CD4-positive, alpha-beta T cell (primary cell): ENCODE measurements at regions not wholly inside any gene's neighbourhood (a gene's known extent, or its start where the extent isn't known, plus 50 kb on each side); places are given as distances from the start of the nearest gene placed in this dataset.

Source experiments
- ATAC-seq: fragments of 200-7000 bp; cut with Tn5 transposase; one replicate; pipeline ENCODE4 v1.10.0; 2022; ENCODE audit warnings: mild to moderate bottlenecking; ENCODE audit not compliant: poor library complexity
- CTCF ChIA-PET: fragments of 350-600 bp; sonication (Branson Sonifier 250); formaldehyde crosslinking; loops from one replicate; lab custom pipeline; 2021; ENCODE audit warnings: antibody characterized with exemption, inconsistent platforms; lab: Charles Lee
- POLR2A ChIA-PET: fragments of 350-600 bp; sonication (Branson Sonifier 250); formaldehyde crosslinking; loops from one replicate; lab custom pipeline; 2021; ENCODE audit warnings: antibody characterized with exemption, inconsistent platforms; lab: Charles Lee
- DNase-seq, 14 experiments: peaks; one replicate each; pipeline ENCODE4 v3.0.0-alpha.2; 2013 to 2020; ENCODE audit warnings: mixed read lengths in 2 of 14
- H3K27ac ChIP-seq, 2 donors: one replicate each; pipeline versions ENCODE4 v1.5.1 to v1.7.0; 2013; ENCODE audit warnings: low read length in 2 of 2, low read depth in 1 of 2, mild to moderate bottlenecking in 1 of 2
- H3K27me3 ChIP-seq, 2 experiments: 1 replicate in 1 of 2; 2 replicates in 1 of 2; pipeline versions ENCODE4 v1.6.1 to v1.7.0; 2013; ENCODE audit warnings: low read length in 2 of 2, control low read depth in 1 of 2, mild to moderate bottlenecking in 1 of 2, moderate library complexity in 1 of 2; ENCODE audit not compliant: insufficient read depth in 2 of 2, control insufficient read depth in 1 of 2
- H3K36me3 ChIP-seq: one replicate; pipeline ENCODE4 v1.6.1; 2013; ENCODE audit warnings: low read length, control low read depth; ENCODE audit not compliant: insufficient read depth
- H3K4me1 ChIP-seq: one replicate; pipeline ENCODE4 v1.6.1; 2013; ENCODE audit warnings: low read length, control low read depth; ENCODE audit not compliant: insufficient read depth
- H3K4me3 ChIP-seq: one replicate; pipeline ENCODE4 v1.5.1; 2013; ENCODE audit warnings: mild to moderate bottlenecking, low read length, moderate library complexity
- H3K9me3 ChIP-seq, 2 experiments: 1 replicate in 1 of 2; 2 replicates in 1 of 2; pipeline versions ENCODE4 v1.6.1 to v1.7.0; 2013; ENCODE audit warnings: low read length in 2 of 2, mild to moderate bottlenecking in 2 of 2, control low read depth in 1 of 2, moderate library complexity in 1 of 2; ENCODE audit not compliant: control insufficient read depth in 1 of 2, insufficient read depth in 1 of 2
- H3K27ac Mint-ChIP-seq: one replicate; pipeline ENCODE4 v1.8.0; 2020; ENCODE audit warnings: mixed read lengths
- H3K27me3 Mint-ChIP-seq: one replicate; pipeline ENCODE4 v1.8.0; 2021; ENCODE audit warnings: mixed read lengths
- H3K36me3 Mint-ChIP-seq: one replicate; pipeline ENCODE4 v1.8.0; 2021; ENCODE audit warnings: low read depth, mixed read lengths
- H3K4me1 Mint-ChIP-seq: one replicate; pipeline ENCODE4 v1.8.0; 2021; ENCODE audit warnings: low read depth, mixed read lengths
- H3K4me3 Mint-ChIP-seq: one replicate; pipeline ENCODE4 v1.8.0; 2020; ENCODE audit warnings: mild to moderate bottlenecking, mixed read lengths
- H3K9me3 Mint-ChIP-seq: one replicate; pipeline ENCODE4 v1.8.0; 2020; ENCODE audit warnings: mixed read lengths
- CTCF ChIP-seq: fragments of 200-600 bp; IDR thresholded peaks from one replicate; pipeline ENCODE4 v1.8.0; 2022; ENCODE audit warnings: antibody characterized with exemption, mild to moderate bottlenecking
- intact Hi-C, 2 experiments: fragments of 100-400 bp; cut with DNase I in 1 of 2; cut with micrococcal nuclease in 1 of 2; formaldehyde crosslinking; loops; one replicate each; pipeline versions ENCODE4 v1.15.1 to v1.9.0; 2023 to 2025; cut with DNase I, micrococcal nuclease

DNA sequence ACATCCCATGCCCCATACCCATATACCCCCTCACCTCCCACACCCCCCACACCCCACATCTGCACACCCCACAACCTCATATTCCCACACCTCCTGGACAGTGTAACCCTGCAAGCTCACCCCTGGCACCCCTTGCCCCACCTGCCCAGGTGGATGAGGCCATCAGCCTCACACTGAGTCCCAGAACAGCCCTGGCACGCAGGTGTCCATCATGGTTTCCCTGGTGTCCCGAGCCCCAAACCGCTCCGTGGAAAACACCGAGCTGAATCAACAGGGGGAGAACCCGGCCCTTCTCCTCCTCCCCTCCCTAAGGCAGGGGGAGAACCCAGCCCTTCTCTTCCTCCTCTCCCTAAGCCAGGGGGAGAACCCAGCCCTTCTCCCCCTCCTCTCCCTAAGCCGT lies 415.6 kb upstream of the SALL3 start:
- DNase-seq: no peak
- Histone ChIP-seq H3K27me3 (no peaks in the 10 kb centered on the region), H3K9me3 (peaks cover 0 to 45% of the 10 kb centered on the region in 2 experiments), H3K4me1 (no peaks in the 10 kb centered on the region), H3K36me3 (no peaks in the 10 kb centered on the region), H3K4me3 (no peak overlapping the region), H3K27ac (no peak overlapping the region)
- Mint-ChIP-seq H3K27me3 (no peaks in the 10 kb centered on the region), H3K4me3 (no peak overlapping the region), H3K4me1 (no peaks in the 10 kb centered on the region), H3K36me3 (no peaks in the 10 kb centered on the region), H3K9me3 (peaks cover 5% of the 10 kb centered on the region), H3K27ac (no peak overlapping the region)
- CTCF ChIA-PET: no interaction called here
- no peak for ATAC-seq
- POLR2A ChIA-PET: no interaction called here
- intact Hi-C loops: no loop called here
- no peak for TF ChIP-seq CTCF

GRCh38 chr18:78564518-78564917 lies 415.1 kb upstream of the SALL3 start:
- no peak for DNase-seq
- no peak overlapping the region for H3K27ac Mint-ChIP-seq
- TF ChIP-seq CTCF: no peak
- intact Hi-C loops: no loop called here
- H3K4me3 Mint-ChIP-seq: no peak overlapping the region
- H3K27me3 ChIP-seq: no peaks in the 10 kb centered on the region
- no peaks in the 10 kb centered on the region for H3K36me3 ChIP-seq
- H3K9me3 ChIP-seq: peaks cover 0 to 40% of the 10 kb centered on the region in 2 experiments
- ChIA-PET POLR2A (no interaction called here), CTCF (no interaction called here)
- no peak for ATAC-seq
- H3K27ac ChIP-seq: no peak overlapping the region
- H3K4me3 ChIP-seq: no peak overlapping the region
- H3K4me1 ChIP-seq: no peaks in the 10 kb centered on the region
- no peaks in the 10 kb centered on the region for H3K4me1 Mint-ChIP-seq
- peaks cover 5% of the 10 kb centered on the region for H3K9me3 Mint-ChIP-seq
- H3K36me3 Mint-ChIP-seq: no peaks in the 10 kb centered on the region
- H3K27me3 Mint-ChIP-seq: no peaks in the 10 kb centered on the region

DNA sequence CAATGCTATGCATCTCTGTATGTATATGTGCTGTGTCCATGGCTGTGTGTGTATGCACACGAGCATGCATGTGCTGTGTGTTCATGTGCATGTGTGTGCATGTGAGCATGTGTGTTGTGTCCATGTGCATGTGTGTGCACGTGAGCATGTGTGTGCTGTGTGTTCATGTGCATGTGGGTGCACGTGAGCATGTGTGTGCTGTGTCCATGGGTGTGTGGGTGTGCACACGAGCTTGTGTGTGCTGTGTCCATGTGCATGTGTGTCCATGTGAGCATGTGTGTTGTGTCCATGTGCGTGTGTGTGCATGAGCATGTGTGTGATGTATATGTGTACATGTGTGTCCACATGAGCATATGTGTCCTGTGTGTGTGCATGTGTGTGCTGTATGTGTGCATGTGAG lies 414.4 kb upstream of the SALL3 start:
- Histone ChIP-seq H3K27me3 (no peaks in the 10 kb centered on the region), H3K36me3 (no peaks in the 10 kb centered on the region), H3K9me3 (peaks cover 0 to 33% of the 10 kb centered on the region in 2 experiments), H3K27ac (no peak overlapping the region), H3K4me1 (no peaks in the 10 kb centered on the region), H3K4me3 (no peak overlapping the region)
- Mint-ChIP-seq H3K4me1 (no peaks in the 10 kb centered on the region), H3K27ac (no peak overlapping the region), H3K9me3 (peaks cover 5% of the 10 kb centered on the region), H3K4me3 (no peak overlapping the region), H3K36me3 (no peaks in the 10 kb centered on the region), H3K27me3 (no peaks in the 10 kb centered on the region)
- ChIA-PET POLR2A (no interaction called here), CTCF (no interaction called here)
- no peak for TF ChIP-seq CTCF
- intact Hi-C loops: no loop called here
- no peak for ATAC-seq
- no peak for DNase-seq
